NCI-H2029 treated with DMSO at 0.1 percent for 48 hours (cell line): ENCODE measurements at regions not wholly inside any gene's neighbourhood (a gene's known extent, or its start where the extent isn't known, plus 50 kb on each side); places are given as distances from the start of the nearest gene placed in this dataset.
A peak's percentile ranks its signal among the peaks of the same experiment; 100 is the strongest.

Experiments
- DNase-seq: peaks from one replicate; lab custom pipeline; 2025; lab: John Stamatoyannopoulos, UW

- DNase-seq = no peak
Observed at GRCh38 chr10:113420057-113420732, 132.7 kb upstream of the HABP2 start.

- no peak for DNase-seq
Observed at GRCh38 chr10:113420733-113421675, 131.8 kb upstream of the HABP2 start.

- DNase-seq = no peak
Observed at GRCh38 chr10:113422371-113422770, 130.5 kb upstream of the HABP2 start.

- no peak for DNase-seq
Observed at GRCh38 chr10:113423981-113424721, 128.7 kb upstream of the HABP2 start.

- DNase-seq = no peak
Observed at GRCh38 chr10:113425008-113425407, 127.8 kb upstream of the HABP2 start.

GRCh38 chr10:113425541-113425951 is 127.3 kb upstream of the HABP2 start:
- peak; percentile 40 for DNase-seq

GRCh38 chr10:113426181-113426877 is 126.5 kb upstream of the HABP2 start:
- DNase-seq = no peak

DNA sequence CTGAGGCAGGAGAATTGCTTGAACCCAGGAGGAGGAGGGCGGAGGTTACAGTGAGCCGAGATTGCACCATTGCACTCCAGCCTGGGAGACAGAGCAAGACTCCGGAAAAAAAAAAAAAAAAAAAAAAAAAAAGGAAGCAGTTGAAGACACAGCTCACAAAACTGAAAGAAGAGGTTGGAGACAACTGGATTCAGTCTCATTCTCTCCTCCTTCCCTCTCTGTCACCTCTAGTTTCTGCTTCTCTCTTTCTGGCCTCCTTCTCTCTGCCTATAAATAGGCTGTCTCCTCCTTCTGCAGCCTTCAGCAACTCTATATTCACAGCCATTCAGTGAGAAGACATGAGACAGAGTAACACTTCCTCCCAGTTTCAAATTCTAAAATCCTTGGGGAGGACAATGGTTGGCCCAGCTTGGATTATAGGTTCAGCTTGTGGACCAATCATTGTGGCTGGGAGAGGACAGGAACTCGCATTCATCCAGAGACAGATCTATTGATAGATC is 125.6 kb upstream of the HABP2 start:
- no peak for DNase-seq

DNA sequence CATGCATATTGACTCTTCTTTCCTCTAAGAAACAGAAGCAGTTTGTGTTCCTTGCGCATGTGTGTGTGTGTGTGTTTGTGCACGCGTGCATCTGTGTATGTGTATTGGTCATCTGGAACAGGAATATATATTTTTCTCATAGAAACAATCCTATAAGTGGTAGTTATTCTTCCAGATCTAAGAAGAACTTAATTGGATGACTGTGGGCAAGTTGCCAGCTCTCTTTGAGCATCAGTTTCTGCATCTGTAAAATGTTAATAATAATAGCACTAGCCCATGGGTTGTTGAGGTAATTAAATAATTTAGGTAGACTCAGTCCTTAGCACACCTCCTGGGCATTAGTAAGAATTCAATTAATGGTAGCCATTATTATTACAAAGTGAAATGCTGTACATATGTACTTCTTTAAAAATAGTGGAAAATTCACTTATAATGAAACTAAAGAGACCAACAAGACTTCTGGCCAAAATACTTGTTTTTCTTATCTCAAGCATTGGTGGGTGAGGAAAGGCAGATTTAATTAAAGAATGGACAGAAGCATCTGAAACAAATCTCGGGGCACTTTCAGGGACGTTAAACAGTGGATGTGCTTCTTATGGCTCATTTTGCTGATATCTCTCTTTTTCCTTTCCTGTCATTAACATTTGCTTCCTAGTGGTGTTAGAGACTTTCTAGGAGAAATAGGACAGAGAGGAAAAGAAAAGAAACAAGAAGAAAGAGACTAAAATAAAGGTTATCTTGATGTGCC is 124.9 kb upstream of the HABP2 start:
- DNase-seq = no peak

DNA sequence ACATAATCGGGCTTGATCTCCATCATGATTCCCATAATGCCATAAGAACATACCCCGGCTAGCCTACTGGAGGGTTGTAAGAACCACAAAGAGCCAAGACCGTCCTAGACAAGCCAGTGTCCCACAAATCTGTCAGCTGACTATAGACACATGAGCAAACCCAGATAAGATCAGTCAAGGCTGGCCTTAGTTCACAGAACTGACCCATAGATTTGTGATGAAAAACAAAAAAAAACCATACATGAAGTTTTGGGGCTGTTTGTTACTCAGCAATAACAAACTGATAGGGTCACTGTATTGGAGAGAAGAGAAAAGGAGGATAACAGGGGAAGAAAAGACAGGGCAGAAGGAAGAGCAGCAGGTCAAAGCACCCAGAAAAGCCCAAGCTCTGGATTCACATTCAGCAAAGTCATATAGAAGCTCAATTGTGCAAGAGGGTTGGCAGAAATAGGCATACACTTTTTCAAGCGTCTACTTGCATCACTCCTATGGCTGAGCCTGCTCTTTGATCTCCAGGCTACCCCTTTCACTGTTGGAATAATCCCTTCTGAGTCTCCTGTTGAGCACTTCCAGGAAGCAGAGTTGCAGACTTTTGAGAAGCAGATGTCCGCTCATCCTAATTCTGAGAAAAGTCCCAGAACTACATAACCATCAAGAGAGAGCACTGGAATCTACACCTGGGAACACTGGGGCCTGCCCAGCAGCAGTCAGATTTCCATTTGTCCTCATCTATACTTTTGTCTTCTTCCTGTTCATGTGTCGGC is 122.0 kb upstream of the HABP2 start:
- no peak for DNase-seq

- no peak for DNase-seq
Observed at GRCh38 chr10:113431398-113432160, 121.3 kb upstream of the HABP2 start.

- no peak for DNase-seq
Observed at GRCh38 chr10:113433711-113434110, 119.1 kb upstream of the HABP2 start.

- DNase-seq = no peak
Observed at GRCh38 chr10:113434315-113434714, 118.5 kb upstream of the HABP2 start.

- no peak for DNase-seq
Observed at GRCh38 chr10:113434950-113435349, 117.9 kb upstream of the HABP2 start.

DNA sequence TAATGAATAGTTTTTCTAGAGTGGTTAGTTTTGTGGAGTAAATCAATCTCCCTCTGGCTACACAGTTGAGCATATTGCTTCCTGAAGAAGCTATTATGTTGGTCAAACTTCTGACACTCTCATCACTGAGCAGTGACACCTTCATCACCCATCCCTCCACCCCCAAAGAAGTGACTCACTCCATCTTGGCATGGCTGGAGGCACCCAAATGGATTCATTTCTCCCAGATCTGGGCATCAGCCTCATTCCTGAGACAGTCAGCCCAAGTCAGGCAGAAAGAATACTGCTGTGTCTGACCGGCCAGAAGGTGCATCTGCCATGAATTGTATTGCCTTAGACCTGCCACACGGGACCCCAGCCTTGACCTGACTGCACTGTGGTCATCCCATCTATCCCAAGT is 117.0 kb upstream of the HABP2 start:
- no peak for DNase-seq

DNA sequence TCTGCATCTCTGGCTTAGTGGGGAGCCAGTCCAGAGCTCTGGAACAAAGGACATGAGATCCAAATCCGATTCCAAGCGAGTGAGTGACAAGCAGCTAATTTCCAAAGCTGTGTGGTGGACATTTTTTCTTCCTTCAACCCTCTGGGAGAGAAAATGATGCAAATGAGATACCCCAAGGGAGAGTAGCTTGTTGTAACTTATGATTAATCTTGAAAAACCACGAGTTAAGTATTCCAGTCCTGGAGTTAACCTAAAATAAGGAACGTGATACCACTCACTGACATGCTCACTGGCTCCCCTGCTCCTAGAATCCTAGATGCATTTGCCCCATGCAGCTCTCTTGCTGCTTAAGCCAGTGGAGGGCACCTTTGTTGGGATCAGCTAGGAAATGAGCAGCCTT is 116.0 kb upstream of the HABP2 start:
- no peak for DNase-seq

DNA sequence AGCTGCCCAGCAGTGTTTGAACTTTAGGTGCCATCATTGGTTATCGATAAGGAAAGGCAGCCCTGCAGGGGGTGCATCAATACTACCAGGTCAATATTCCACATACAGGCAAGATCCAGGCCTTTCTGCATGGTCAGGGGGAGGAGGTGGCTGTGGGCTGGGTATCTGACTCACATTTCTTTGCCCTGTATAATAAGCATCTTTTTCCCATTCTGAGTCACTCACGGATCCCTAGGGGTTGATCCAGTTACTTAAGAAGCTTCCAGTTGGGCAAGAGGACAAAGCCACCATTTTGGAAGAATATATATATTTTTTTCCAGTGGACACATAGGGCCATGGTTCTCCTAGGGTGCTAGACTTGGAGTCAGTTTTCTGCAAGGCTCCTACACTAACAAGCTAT is 114.2 kb upstream of the HABP2 start:
- DNase-seq = no peak

- no peak for DNase-seq
Observed at GRCh38 chr10:113441220-113441619, 111.6 kb upstream of the HABP2 start.

- no peak for DNase-seq
Observed at GRCh38 chr10:113441686-113442270, 111.1 kb upstream of the HABP2 start.
